ENCODE measurements at regions not wholly inside any gene's neighbourhood (a gene's known extent, or its start where the extent isn't known, plus 50 kb on each side); places are given as distances from the start of the nearest gene placed in this dataset.

DNA sequence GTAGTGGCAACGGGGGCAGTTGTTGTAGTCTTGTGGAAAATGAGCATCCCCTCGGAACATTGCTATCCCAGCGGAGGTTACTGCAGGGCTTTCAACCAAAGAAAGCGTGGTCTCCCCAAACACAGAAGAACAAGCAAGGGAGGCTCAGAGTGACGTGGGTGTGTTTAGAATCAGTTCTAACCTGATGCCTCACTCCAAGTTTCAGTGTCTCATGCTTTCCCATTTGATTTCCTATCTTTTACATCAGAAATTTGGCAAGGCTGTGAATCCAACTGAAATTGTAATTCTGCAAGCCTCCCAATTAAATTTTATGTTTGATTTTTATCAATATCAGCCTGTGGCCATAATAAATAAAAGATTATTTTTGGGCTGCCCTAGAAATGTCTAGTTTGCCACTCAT, 156.1 kb upstream of the LNX1 start:
- Histone ChIP-seq H3K27ac (replicated peaks) (no peak overlapping the region), H3K4me1 (no peaks in the 10 kb centered on the region), H3K36me3 (no peaks in the 10 kb centered on the region), H3K4me3 (no peak overlapping the region), H3K27me3 (ENCODE audit: low read depth) (peaks cover 44% of the 10 kb centered on the region), H3K9me3 (replicated peaks) (no peaks in the 10 kb centered on the region)
- TF ChIP-seq, protein P1, sequence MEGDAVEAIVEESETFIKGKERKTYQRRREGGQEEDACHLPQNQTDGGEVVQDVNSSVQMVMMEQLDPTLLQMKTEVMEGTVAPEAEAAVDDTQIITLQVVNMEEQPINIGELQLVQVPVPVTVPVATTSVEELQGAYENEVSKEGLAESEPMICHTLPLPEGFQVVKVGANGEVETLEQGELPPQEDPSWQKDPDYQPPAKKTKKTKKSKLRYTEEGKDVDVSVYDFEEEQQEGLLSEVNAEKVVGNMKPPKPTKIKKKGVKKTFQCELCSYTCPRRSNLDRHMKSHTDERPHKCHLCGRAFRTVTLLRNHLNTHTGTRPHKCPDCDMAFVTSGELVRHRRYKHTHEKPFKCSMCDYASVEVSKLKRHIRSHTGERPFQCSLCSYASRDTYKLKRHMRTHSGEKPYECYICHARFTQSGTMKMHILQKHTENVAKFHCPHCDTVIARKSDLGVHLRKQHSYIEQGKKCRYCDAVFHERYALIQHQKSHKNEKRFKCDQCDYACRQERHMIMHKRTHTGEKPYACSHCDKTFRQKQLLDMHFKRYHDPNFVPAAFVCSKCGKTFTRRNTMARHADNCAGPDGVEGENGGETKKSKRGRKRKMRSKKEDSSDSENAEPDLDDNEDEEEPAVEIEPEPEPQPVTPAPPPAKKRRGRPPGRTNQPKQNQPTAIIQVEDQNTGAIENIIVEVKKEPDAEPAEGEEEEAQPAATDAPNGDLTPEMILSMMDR (IDR thresholded peaks at IDR 0.05; ENCODE audit: borderline replicate concordance) = no peak
- no peak for DNase-seq
- intact Hi-C loops (cut with micrococcal nuclease) = no loop called here

DNA sequence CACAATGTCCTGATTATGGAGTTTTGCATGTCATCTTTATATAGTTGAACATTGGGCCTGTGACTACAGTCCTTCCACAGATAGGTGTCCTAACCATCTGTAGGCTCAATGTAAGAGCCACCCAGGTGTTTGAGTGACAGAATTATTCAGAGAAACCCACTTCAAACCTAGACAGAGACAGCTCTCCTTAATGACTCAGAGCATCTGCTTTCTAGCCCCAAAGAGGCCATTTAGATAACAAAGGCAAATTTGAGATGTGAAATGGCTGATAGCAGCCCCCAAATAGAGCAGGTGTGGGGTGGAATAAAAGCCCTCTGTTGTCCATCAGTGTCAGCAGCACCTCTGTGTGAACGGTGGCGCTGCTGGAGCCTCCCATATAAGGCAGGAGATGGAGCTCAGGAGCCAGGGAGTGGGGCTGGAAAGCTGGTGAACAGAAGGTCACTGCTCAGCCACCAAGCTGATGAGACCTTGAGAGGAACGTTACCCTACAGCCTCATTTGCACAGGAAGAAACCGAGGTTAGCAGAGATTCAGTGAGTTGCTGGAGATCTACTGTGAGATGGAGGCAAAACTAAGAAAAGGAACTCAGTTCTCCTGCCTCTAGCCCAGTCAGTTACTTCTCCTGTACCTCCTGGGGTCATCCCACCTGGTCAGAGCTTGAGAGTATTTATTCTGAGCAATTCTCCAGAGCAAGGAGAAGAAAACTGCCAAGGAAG, 153.3 kb upstream of the LNX1 start:
- no peak overlapping the region for H3K4me3 ChIP-seq
- no peaks in the 10 kb centered on the region for H3K4me1 ChIP-seq
- peaks cover 32% of the 10 kb centered on the region for H3K27me3 ChIP-seq (ENCODE audit: low read depth)
- DNase-seq = no peak
- no peak overlapping the region for H3K27ac ChIP-seq (replicated peaks)
- intact Hi-C loops (cut with micrococcal nuclease) = no loop called here
- no peaks in the 10 kb centered on the region for H3K36me3 ChIP-seq
- H3K9me3 ChIP-seq (replicated peaks) = peaks cover 6% of the 10 kb centered on the region
- TF ChIP-seq, protein P1 (IDR thresholded peaks at IDR 0.05; ENCODE audit: borderline replicate concordance) = no peak

DNA sequence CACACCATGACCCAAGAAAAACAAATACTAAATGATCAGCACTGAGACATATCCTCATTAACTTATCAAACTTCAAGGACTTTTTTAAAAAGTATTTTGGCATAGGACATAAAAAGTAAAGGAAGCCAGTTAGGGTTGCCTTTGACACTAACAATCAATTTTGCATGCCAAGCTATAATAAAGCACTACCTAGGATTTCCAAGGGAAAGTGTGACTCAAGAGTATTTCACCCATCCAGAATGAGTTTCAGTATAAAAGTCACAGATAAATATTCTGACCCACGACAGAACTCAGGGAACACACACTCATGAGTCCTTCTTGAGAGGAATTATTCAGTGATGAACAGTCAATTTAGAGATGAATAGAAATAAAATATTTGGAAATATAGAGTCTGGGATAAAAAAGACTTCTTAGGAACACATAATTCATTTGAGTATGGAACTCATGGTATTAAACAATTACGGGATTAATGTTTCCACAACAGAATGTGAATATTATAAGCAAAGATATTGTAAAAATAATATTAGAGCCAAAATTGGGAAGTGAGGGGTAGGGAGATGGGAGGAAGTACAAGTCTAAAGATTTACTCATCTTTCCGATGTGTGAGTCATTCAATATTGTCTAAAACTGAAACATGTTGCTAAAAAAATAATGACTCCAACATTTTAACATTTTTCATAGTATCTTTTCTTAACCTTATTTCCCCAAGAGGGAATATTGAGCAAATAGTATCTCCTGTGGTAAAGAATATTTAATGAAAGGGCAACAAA, 143.5 kb upstream of the LNX1 start:
- TF ChIP-seq, protein P1 (IDR thresholded peaks at IDR 0.05; ENCODE audit: borderline replicate concordance) = no peak
- H3K9me3 ChIP-seq (replicated peaks) = peaks cover under 1% of the 10 kb centered on the region
- no peaks in the 10 kb centered on the region for H3K36me3 ChIP-seq
- intact Hi-C loops (cut with micrococcal nuclease) = no loop called here
- peaks cover 11% of the 10 kb centered on the region for H3K27me3 ChIP-seq (ENCODE audit: low read depth)
- H3K4me3 ChIP-seq = no peak overlapping the region
- no peak overlapping the region for H3K27ac ChIP-seq (replicated peaks)
- H3K4me1 ChIP-seq = peaks cover 7% of the 10 kb centered on the region
- DNase-seq = no peak

DNA sequence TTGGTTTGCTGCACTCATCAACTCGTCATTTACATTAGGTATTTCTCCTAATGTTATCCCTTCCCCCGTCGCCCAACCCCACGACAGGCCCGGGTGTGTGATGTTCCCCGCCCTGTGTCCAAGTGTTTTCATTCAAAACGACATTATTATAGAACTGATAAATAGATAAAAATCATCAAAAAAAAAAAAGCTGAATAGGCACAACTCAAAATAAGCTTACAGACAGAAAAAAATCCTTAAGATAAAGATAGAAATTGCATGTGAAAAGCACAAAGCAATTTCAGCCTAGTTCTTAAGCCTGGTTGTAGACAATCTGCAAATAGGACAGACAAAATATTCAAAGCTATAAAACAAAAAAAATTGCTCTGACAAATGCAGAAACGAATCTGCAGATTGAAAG, 142.9 kb upstream of the LNX1 start:
- TF ChIP-seq, protein P1 (IDR thresholded peaks at IDR 0.05; ENCODE audit: borderline replicate concordance) = no peak

DNA sequence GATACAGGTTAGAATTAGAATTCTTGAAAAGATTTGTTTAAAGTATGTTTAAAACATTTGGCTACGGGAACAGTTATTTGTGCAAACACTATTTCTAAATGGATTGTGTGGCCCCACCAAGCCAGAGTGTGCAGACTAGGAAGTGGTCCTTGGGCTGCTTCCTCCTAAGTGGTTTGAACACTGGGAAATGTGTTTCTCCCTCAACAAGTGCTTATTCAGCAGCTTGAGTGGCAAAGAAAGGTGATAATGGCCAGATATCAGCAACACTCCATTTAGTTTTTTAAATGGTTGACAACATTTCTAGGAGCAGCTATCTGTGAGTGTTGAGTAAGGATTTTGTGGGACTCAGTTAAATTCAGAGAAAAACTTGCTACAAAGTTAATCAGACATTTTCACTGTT, 141.4 kb upstream of the LNX1 start:
- intact Hi-C loops (cut with micrococcal nuclease) = no loop called here
- Histone ChIP-seq H3K36me3 (no peaks in the 10 kb centered on the region), H3K4me3 (no peak overlapping the region), H3K27me3 (ENCODE audit: low read depth) (peaks cover 11% of the 10 kb centered on the region), H3K4me1 (peaks cover 7% of the 10 kb centered on the region), H3K9me3 (replicated peaks) (no peaks in the 10 kb centered on the region), H3K27ac (replicated peaks) (no peak overlapping the region)
- TF ChIP-seq, protein P1 (IDR thresholded peaks at IDR 0.05; ENCODE audit: borderline replicate concordance) = no peak
- DNase-seq = no peak

More for the DNA sequence above, 142.9 kb upstream of the LNX1 start:
- Histone ChIP-seq H3K4me1 (peaks cover 7% of the 10 kb centered on the region), H3K4me3 (no peak overlapping the region), H3K27me3 (ENCODE audit: low read depth) (peaks cover 11% of the 10 kb centered on the region), H3K9me3 (replicated peaks) (no peaks in the 10 kb centered on the region), H3K36me3 (no peaks in the 10 kb centered on the region), H3K27ac (replicated peaks) (no peak overlapping the region)
- no peak for DNase-seq
- intact Hi-C loops (cut with micrococcal nuclease) = no loop called here
